ENCODE measurements at regions not wholly inside any gene's neighbourhood (a gene's known extent, or its start where the extent isn't known, plus 50 kb on each side); places are given as distances from the start of the nearest gene placed in this dataset.

DNA sequence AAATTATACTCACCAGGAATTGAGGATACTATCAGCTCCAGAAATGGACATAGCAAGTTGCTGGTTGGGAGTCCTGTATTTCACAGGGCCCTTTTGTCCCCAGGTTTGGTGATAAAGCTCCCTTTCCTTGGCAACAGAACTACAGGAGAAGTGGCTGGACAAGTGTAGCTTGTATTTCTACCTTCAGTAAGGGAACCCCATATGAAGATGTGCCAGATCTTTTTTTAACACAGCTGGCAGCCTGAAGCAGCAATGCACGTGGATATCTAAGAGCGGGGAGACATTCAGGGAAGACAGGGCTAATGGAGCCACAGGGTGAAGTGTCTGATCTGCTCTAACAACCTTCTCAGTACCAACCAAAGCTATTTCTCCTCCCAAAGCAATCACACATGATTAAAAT, 373.9 kb upstream of the ID4 start:
- TF ChIP-seq, protein P1, sequence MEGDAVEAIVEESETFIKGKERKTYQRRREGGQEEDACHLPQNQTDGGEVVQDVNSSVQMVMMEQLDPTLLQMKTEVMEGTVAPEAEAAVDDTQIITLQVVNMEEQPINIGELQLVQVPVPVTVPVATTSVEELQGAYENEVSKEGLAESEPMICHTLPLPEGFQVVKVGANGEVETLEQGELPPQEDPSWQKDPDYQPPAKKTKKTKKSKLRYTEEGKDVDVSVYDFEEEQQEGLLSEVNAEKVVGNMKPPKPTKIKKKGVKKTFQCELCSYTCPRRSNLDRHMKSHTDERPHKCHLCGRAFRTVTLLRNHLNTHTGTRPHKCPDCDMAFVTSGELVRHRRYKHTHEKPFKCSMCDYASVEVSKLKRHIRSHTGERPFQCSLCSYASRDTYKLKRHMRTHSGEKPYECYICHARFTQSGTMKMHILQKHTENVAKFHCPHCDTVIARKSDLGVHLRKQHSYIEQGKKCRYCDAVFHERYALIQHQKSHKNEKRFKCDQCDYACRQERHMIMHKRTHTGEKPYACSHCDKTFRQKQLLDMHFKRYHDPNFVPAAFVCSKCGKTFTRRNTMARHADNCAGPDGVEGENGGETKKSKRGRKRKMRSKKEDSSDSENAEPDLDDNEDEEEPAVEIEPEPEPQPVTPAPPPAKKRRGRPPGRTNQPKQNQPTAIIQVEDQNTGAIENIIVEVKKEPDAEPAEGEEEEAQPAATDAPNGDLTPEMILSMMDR (conservative IDR thresholded peaks at IDR 0.05; ENCODE audit: low read depth, low read length) = no peak
- TF ChIP-seq EZH2 (IDR thresholded peaks at IDR 0.05; ENCODE audit: low read length, unreplicated experiment) (no peak), EZH2phosphoT487 (IDR thresholded peaks at IDR 0.05; ENCODE audit: borderline replicate concordance, low read length) (no peak)

All from PC-3 (cell line).